Right lobe of liver (tissue), 6 donors: ENCODE measurements at regions not wholly inside any gene's neighbourhood (a gene's known extent, or its start where the extent isn't known, plus 50 kb on each side); places are given as distances from the start of the nearest gene placed in this dataset.

Experiments
- ATAC-seq, 4 donors: fragments of 200-7000 bp; cut with Tn5 transposase; one replicate each; pipeline ENCODE4 v1.9.1; 2020; ENCODE audit warnings: mild to moderate bottlenecking in 4 of 4, moderate library complexity in 4 of 4
- DNase-seq, 3 donors: peaks; one replicate each; pipeline ENCODE4 v3.0.0-alpha.2; 2020
- H3K27ac ChIP-seq, 3 donors: fragments of 200-600 bp; one replicate each; pipeline ENCODE4 v1.8.0; 2022
- H3K27me3 ChIP-seq, 2 donors: fragments of 200-600 bp; one replicate each; pipeline ENCODE4 v1.8.0; 2022
- H3K36me3 ChIP-seq, 4 donors: fragments of 200-600 bp; sonication (generic) in 1 of 4; one replicate each; pipeline versions ENCODE4 v1.5.1 to v1.8.0; 2017 to 2022; ENCODE audit warnings: control low read depth in 1 of 4
- H3K4me1 ChIP-seq, 4 donors: fragments of 200-600 bp; sonication (generic) in 1 of 4; one replicate each; pipeline versions ENCODE4 v1.5.1 to v1.8.0; 2017 to 2022; ENCODE audit warnings: control low read depth in 1 of 4
- H3K4me3 ChIP-seq, 3 donors: fragments of 200-600 bp; one replicate each; pipeline ENCODE4 v1.8.0; 2022
- H3K9me3 ChIP-seq, 4 donors: fragments of 200-600 bp; sonication (generic) in 1 of 4; one replicate each; pipeline versions ENCODE4 v1.5.1 to v1.8.0; 2017 to 2022; ENCODE audit warnings: control low read depth in 1 of 4
- CTCF ChIP-seq, 4 donors: fragments of 200-600 bp in 3 of 4; fragments of 450-650 bp in 1 of 4; IDR thresholded peaks; one replicate each; pipeline versions ENCODE4 v1.5.1 to v1.8.0; 2016 to 2022; ENCODE audit warnings: antibody characterized with exemption in 4 of 4, mild to moderate bottlenecking in 2 of 4
- POLR2A ChIP-seq: fragments of 450-650 bp; IDR thresholded peaks from one replicate; pipeline ENCODE4 v1.6.1; 2017; ENCODE audit warnings: antibody characterized with exemption, mild to moderate bottlenecking
- WGBS: methylation state at CpG from one replicate; pipeline ENCODE4 v1.1.6; 2018; ENCODE audit warnings: low coverage, low lambda C conversion rate; ENCODE audit not compliant: insufficient coverage; ENCODE audit errors: missing lambda C conversion rate; 5-methylcytosine and 5-hydroxymethylcytosine counted together
- intact Hi-C, 2 donors: fragments of 100-400 bp; cut with DNase I; formaldehyde crosslinking; loops; one replicate each; pipeline versions ENCODE4 v1.11.2 to v1.14.1; 2022
- donor health status: DM: no; HTN: yes; CAD: no.
- donor health status: DM: no; HTN: no; CAD: no.
- donor health status: DM: no; HTN: no; CAD: no.
- donor health status: DM: no; HTN: yes; CAD: no.
- donor health status: DM: no; HTN: yes; CAD: no.

GRCh38 chr12:67182551-67182950 is 86.6 kb upstream of the CAND1 start:
- no peak for TF ChIP-seq CTCF (IDR thresholded peaks at IDR 0.05)
- no peak for TF ChIP-seq POLR2A
- Histone ChIP-seq H3K27ac (no peak overlapping the region), H3K9me3 (no peaks in the 10 kb centered on the region), H3K27me3 (no peaks in the 10 kb centered on the region), H3K4me1 (no peaks in the 10 kb centered on the region), H3K36me3 (no peaks in the 10 kb centered on the region), H3K4me3 (no peak overlapping the region)
- intact Hi-C loops, result no loop called here
- ATAC-seq (no peak), DNase-seq (no peak)
- 42% methylated on average over 2 of the region's 2 CpGs for WGBS

DNA sequence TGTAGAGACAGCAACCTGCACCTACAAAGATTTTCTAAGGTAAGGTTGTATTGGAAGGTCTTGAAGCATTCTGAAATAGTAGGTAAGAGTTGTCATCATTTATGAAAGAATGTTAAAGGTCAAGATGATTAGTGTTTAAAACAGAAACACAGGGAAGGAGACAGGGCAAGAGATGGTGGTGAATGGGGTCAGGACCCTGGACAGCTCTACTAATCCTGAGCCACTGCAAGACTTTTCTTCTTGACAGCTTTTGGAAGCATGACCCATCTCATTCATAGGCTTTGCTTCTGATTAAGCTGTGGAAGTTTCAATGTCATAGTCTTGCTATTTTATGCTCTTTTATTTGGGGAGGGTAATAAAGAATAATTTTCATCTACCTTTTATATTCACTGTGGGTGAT is 75.5 kb upstream of the CAND1 start:
- no peaks in the 10 kb centered on the region for H3K36me3 ChIP-seq
- intact Hi-C loops, result no loop called here
- no peak for TF ChIP-seq POLR2A
- no peak for TF ChIP-seq CTCF (IDR thresholded peaks at IDR 0.05)
- no peak overlapping the region for H3K27ac ChIP-seq
- H3K9me3 ChIP-seq, result no peaks in the 10 kb centered on the region
- H3K4me3 ChIP-seq, result no peak overlapping the region
- H3K27me3 ChIP-seq, result no peaks in the 10 kb centered on the region
- H3K4me1 ChIP-seq, result no peaks in the 10 kb centered on the region
- ATAC-seq (no peak), DNase-seq (no peak)

- intact Hi-C loops, result no loop called here
- WGBS, result 0% methylated on average over 1 of the region's 1 CpG
- Histone ChIP-seq H3K27me3 (no peaks in the 10 kb centered on the region), H3K4me3 (no peak overlapping the region), H3K9me3 (no peaks in the 10 kb centered on the region), H3K27ac (no peak overlapping the region), H3K36me3 (no peaks in the 10 kb centered on the region), H3K4me1 (no peaks in the 10 kb centered on the region)
- DNase-seq, result no peak
- TF ChIP-seq POLR2A (no peak), CTCF (IDR thresholded peaks at IDR 0.05) (no peak)
- ATAC-seq, result no peak
Measured at GRCh38 chr12:67200386-67200785, 68.8 kb upstream of the CAND1 start.

- Histone ChIP-seq H3K36me3 (no peaks in the 10 kb centered on the region), H3K27ac (no peak overlapping the region), H3K4me3 (no peak overlapping the region), H3K4me1 (no peaks in the 10 kb centered on the region), H3K27me3 (no peaks in the 10 kb centered on the region), H3K9me3 (no peaks in the 10 kb centered on the region)
- whole genome bisulfite sequencing, result 27% methylated on average over 7 of the region's 7 CpGs
- intact Hi-C loops, result no loop called here
- DNase-seq (no peak), ATAC-seq (no peak)
- no peak for TF ChIP-seq POLR2A
- TF ChIP-seq CTCF (IDR thresholded peaks at IDR 0.05), result no peak
Measured at GRCh38 chr12:67202011-67202677, 67.0 kb upstream of the CAND1 start.

DNA sequence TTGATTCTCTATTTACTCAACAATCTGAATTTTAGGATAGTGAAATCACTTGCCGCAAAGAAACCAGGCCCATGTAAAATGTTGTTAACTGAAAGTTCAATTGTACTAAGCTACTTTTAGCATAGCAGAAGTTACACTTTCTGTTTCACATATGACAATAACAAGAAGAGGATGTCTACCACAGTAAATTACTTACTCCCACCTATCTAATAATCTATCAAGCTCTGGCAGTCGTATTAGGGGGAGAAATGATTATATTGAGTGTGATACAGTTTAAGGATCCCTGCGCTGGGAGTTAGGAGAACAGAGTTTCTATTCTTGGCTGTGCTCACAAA is 66.5 kb upstream of the CAND1 start:
- intact Hi-C loops, result no loop called here
- WGBS, result 62% methylated on average over 3 of the region's 3 CpGs
- ATAC-seq, result no peak

More for the DNA sequence above, 66.5 kb upstream of the CAND1 start:
- Histone ChIP-seq H3K4me3 (no peak overlapping the region), H3K27me3 (no peaks in the 10 kb centered on the region), H3K27ac (no peak overlapping the region), H3K36me3 (no peaks in the 10 kb centered on the region), H3K9me3 (no peaks in the 10 kb centered on the region), H3K4me1 (no peaks in the 10 kb centered on the region)
- no peak for DNase-seq
- TF ChIP-seq CTCF (IDR thresholded peaks at IDR 0.05) (no peak), POLR2A (no peak)
